Fibroblast of lung (primary cell): ENCODE measurements at regions not wholly inside any gene's neighbourhood (a gene's known extent, or its start where the extent isn't known, plus 50 kb on each side); places are given as distances from the start of the nearest gene placed in this dataset.

Experiments
- DNase-seq, 2 donors: peaks; one replicate each; pipeline versions ENCODE4 v3.0.0 to v3.0.0-alpha.2; 2010; ENCODE audit warnings: low read depth in 2 of 2
- H2AFZ ChIP-seq: 2 replicates; pipeline ENCODE4 v1.5.1; 2012; ENCODE audit warnings: low read length, control low read depth, inconsistent platforms
- H3K27ac ChIP-seq: 2 replicates; pipeline ENCODE4 v1.5.1; 2011; ENCODE audit warnings: low read length, control low read depth; ENCODE audit not compliant: insufficient read depth
- H3K27me3 ChIP-seq: 2 replicates; pipeline ENCODE4 v1.5.1; 2011; ENCODE audit warnings: mild to moderate bottlenecking, low read length; ENCODE audit not compliant: control insufficient read depth, insufficient read depth
- H3K36me3 ChIP-seq: 2 replicates; pipeline ENCODE4 v1.5.1; 2011; ENCODE audit warnings: low read length; ENCODE audit not compliant: control insufficient read depth, insufficient read depth
- H3K4me1 ChIP-seq: 2 replicates; pipeline ENCODE4 v1.5.1; 2011; ENCODE audit warnings: low read length; ENCODE audit not compliant: control insufficient read depth, insufficient read depth; ENCODE audit errors: extremely low read depth
- H3K4me2 ChIP-seq: 2 replicates; pipeline ENCODE4 v1.5.1; 2011; ENCODE audit warnings: low read length, control low read depth; ENCODE audit not compliant: insufficient read depth; ENCODE audit errors: extremely low read depth
- H3K4me3 ChIP-seq, 4 experiments: fragments of 200-600 bp in 1 of 4; sonication (generic) in 1 of 4; replicated peaks in 1 of 4; 2 replicates each; pipeline ENCODE4 v1.5.1; 2011 to 2016; ENCODE audit warnings: low read length in 4 of 4, low read depth in 3 of 4, mild to moderate bottlenecking in 3 of 4, control low read depth in 2 of 4, inconsistent platforms in 1 of 4, mixed read lengths in 1 of 4; ENCODE audit not compliant: insufficient read depth in 1 of 4; ENCODE audit errors: control extremely low read depth in 1 of 4
- H3K79me2 ChIP-seq: 2 replicates; pipeline ENCODE4 v1.5.1; 2012; ENCODE audit warnings: mild to moderate bottlenecking, low read length, inconsistent platforms; ENCODE audit not compliant: control insufficient read depth, insufficient read depth
- H3K9ac ChIP-seq: 2 replicates; pipeline ENCODE4 v1.5.1; 2011; ENCODE audit warnings: mild to moderate bottlenecking, low read length, control low read depth; ENCODE audit not compliant: insufficient read depth
- H3K9me3 ChIP-seq: 2 replicates; pipeline ENCODE4 v1.5.1; 2012; ENCODE audit warnings: low read depth, low read length; ENCODE audit not compliant: control insufficient read depth, insufficient read depth
- H4K20me1 ChIP-seq: 2 replicates; pipeline ENCODE4 v1.5.1; 2011; ENCODE audit warnings: low read length; ENCODE audit not compliant: control insufficient read depth, insufficient read depth; ENCODE audit errors: extremely low read depth
- CTCF ChIP-seq, 2 donors: IDR thresholded peaks in 1 of 2; conservative IDR thresholded peaks in 1 of 2; 1 replicate in 1 of 2; 2 replicates in 1 of 2; pipeline ENCODE4 v1.5.1; 2011 to 2012; ENCODE audit warnings: low read length in 2 of 2, control low read depth in 1 of 2, inconsistent platforms in 1 of 2, low read depth in 1 of 2, mild to moderate bottlenecking in 1 of 2
- EZH2 ChIP-seq: IDR thresholded peaks from 2 replicates; pipeline ENCODE4 v1.5.1; 2012; ENCODE audit warnings: low read length, control low read depth, mild to moderate bottlenecking; ENCODE audit errors: missing control alignments

GRCh38 chr9:100933656-100934055, 94.9 kb upstream of the PLPPR1 start:
- Histone ChIP-seq H2AFZ (no peak overlapping the region), H3K79me2 (no peaks in the 10 kb centered on the region), H3K4me2 (no peak overlapping the region), H3K4me3 (no peak overlapping the region), H3K9me3 (no peaks in the 10 kb centered on the region), H3K27me3 (no peaks in the 10 kb centered on the region), H3K9ac (no peak overlapping the region), H3K36me3 (no peaks in the 10 kb centered on the region), H4K20me1 (no peaks in the 10 kb centered on the region), H3K4me1 (no peaks in the 10 kb centered on the region), H3K27ac (no peak overlapping the region)
- DNase-seq, result peak in 1 of 2 donors; percentile 69
- TF ChIP-seq EZH2 (no peak), CTCF (conservative IDR thresholded peaks at IDR 0.05 in 1 of 2, IDR thresholded peaks at IDR 0.05 in 1 of 2; ENCODE audit: low read depth in 1 of 2, low read length in 2 of 2) (no peak)

GRCh38 chr9:100937382-100937781, 91.1 kb upstream of the PLPPR1 start:
- no peak for TF ChIP-seq EZH2
- TF ChIP-seq CTCF (conservative IDR thresholded peaks at IDR 0.05 in 1 of 2, IDR thresholded peaks at IDR 0.05 in 1 of 2; ENCODE audit: low read depth in 1 of 2, low read length in 2 of 2), result no peak
- no peaks in the 10 kb centered on the region for H3K9me3 ChIP-seq
- H3K79me2 ChIP-seq, result no peaks in the 10 kb centered on the region
- H3K27ac ChIP-seq, result no peak overlapping the region
- H3K9ac ChIP-seq, result no peak overlapping the region
- no peaks in the 10 kb centered on the region for H3K36me3 ChIP-seq
- H3K4me2 ChIP-seq, result no peak overlapping the region
- DNase-seq, result no peak
- no peaks in the 10 kb centered on the region for H3K4me1 ChIP-seq
- H3K27me3 ChIP-seq, result no peaks in the 10 kb centered on the region
- H2AFZ ChIP-seq, result no peak overlapping the region
- H4K20me1 ChIP-seq, result no peaks in the 10 kb centered on the region
- no peak overlapping the region for H3K4me3 ChIP-seq

GRCh38 chr9:100938507-100938906, 90.0 kb upstream of the PLPPR1 start:
- Histone ChIP-seq H4K20me1 (no peaks in the 10 kb centered on the region), H3K27ac (no peak overlapping the region), H3K9me3 (no peaks in the 10 kb centered on the region), H2AFZ (no peak overlapping the region), H3K36me3 (no peaks in the 10 kb centered on the region), H3K4me1 (no peaks in the 10 kb centered on the region), H3K9ac (no peak overlapping the region), H3K27me3 (no peaks in the 10 kb centered on the region), H3K4me3 (no peak overlapping the region), H3K4me2 (no peak overlapping the region), H3K79me2 (no peaks in the 10 kb centered on the region)
- DNase-seq, result no peak
- TF ChIP-seq EZH2 (no peak), CTCF (conservative IDR thresholded peaks at IDR 0.05 in 1 of 2, IDR thresholded peaks at IDR 0.05 in 1 of 2; ENCODE audit: low read depth in 1 of 2, low read length in 2 of 2) (no peak)
